ENCODE measurements at regions not wholly inside any gene's neighbourhood (a gene's known extent, or its start where the extent isn't known, plus 50 kb on each side); places are given as distances from the start of the nearest gene placed in this dataset.

DNA sequence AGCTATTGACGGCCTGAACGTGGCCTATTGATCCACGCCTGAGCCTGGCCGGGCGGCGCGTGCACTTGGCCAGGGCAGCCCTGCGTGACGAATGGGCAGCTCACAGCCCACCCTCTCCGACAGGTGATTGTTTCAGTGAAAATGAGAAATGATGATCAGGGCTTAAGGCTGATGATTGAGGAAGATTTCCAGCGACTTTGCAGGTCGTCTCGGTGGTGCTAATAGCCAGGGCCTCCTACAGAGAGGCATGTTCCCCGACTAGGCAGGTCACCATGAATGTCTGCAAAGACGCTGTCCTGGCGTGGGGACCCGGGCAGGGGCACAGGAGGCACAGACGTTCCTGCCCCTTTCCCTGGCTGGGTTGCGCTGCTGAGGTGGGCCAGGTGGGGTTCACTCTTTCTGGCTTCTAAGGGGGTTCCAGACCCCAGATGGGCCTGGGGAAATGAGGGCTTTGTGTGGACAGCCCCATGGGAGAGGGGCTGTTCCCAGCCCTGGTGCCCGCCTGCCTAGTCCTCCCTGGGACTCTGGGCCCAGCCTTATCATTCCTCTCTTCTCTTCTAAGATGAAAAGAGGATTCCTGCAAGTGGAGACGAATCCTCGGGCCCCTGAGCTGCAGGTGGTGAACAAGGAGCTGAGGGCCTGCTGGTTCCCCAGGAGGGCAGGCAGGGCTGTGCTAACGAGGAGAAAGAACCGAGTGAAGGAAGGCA, 157.4 kb downstream of the KIF26A start:
- Histone ChIP-seq H3K9me3 (no peaks in the 10 kb centered on the region), H3K36me3 (no peaks in the 10 kb centered on the region), H3K27me3 (peaks cover 3 to 67% of the 10 kb centered on the region in 2 donors), H3K4me3 (no peak overlapping the region), H3K4me1 (no peaks in the 10 kb centered on the region), H3K27ac (no peak overlapping the region)
- TF ChIP-seq POLR2A (IDR thresholded peaks at IDR 0.05) (no peak), POLR2AphosphoS5 (IDR thresholded peaks at IDR 0.05) (no peak)
- TF ChIP-seq, protein P1, sequence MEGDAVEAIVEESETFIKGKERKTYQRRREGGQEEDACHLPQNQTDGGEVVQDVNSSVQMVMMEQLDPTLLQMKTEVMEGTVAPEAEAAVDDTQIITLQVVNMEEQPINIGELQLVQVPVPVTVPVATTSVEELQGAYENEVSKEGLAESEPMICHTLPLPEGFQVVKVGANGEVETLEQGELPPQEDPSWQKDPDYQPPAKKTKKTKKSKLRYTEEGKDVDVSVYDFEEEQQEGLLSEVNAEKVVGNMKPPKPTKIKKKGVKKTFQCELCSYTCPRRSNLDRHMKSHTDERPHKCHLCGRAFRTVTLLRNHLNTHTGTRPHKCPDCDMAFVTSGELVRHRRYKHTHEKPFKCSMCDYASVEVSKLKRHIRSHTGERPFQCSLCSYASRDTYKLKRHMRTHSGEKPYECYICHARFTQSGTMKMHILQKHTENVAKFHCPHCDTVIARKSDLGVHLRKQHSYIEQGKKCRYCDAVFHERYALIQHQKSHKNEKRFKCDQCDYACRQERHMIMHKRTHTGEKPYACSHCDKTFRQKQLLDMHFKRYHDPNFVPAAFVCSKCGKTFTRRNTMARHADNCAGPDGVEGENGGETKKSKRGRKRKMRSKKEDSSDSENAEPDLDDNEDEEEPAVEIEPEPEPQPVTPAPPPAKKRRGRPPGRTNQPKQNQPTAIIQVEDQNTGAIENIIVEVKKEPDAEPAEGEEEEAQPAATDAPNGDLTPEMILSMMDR (IDR thresholded peaks at IDR 0.05) = no peak
- intact Hi-C loops (cut with DNase I; ENCODE audit: low total_unique reads) = no loop called here
- DNase-seq (ENCODE audit: low spot score in 2 of 2) = peak in 1 of 2 donors; percentile 40

DNA sequence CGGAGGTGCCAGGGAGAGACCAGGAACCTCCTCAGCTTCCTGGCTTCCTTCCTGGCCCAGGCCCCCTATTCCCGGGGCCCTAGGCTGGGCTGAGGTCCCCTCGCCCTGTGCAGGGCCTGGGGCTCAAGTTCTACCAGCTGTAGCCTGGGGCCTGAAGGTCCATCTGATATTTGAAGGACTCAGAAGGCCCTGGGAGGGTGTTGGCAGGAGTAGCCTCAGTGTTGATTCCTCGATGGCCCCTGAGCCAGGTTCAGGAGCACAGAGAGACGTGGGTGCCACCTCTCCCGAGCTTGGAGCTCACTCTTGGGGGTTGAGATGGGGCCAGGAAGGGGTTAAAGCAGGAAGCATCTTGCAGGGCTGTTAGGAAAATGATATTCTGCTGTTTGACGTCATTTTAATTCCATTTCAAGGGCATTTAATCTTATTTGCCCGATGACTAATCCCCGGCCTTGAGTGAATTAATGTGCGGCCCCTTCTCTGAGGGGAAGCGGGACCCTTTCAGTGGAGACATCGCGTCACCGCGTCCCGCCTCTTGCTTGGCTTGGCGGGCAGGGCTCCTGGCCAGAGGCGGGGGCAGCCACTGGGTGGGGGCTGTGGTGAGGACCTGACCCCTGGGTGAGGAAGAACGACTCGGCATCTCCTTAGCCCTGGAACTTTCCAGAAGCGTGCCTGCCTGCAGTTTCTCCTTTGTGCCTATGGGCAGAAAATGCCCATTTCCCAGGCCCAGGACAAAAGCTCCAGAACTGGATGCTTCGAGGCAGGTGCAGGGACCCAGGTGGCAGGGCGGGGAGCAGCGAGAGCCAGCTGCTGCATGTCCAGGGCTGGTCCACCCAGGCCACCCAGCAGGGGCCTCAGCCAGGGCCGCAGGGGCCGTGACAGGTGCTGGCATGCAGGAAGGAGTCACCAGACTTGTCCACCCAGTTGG, 158.3 kb downstream of the KIF26A start:
- Histone ChIP-seq H3K4me3 (no peak overlapping the region), H3K4me1 (no peaks in the 10 kb centered on the region), H3K27me3 (peaks cover 3 to 58% of the 10 kb centered on the region in 2 donors), H3K9me3 (no peaks in the 10 kb centered on the region), H3K27ac (no peak overlapping the region), H3K36me3 (no peaks in the 10 kb centered on the region)
- intact Hi-C loops (cut with DNase I; ENCODE audit: low total_unique reads) = no loop called here
- DNase-seq (ENCODE audit: low spot score in 2 of 2) = peak in 1 of 2 donors; percentile 43
- TF ChIP-seq POLR2AphosphoS5 (IDR thresholded peaks at IDR 0.05) = no peak
- no peak for TF ChIP-seq POLR2A (IDR thresholded peaks at IDR 0.05)
- TF ChIP-seq, protein P1 (IDR thresholded peaks at IDR 0.05) = no peak

DNA sequence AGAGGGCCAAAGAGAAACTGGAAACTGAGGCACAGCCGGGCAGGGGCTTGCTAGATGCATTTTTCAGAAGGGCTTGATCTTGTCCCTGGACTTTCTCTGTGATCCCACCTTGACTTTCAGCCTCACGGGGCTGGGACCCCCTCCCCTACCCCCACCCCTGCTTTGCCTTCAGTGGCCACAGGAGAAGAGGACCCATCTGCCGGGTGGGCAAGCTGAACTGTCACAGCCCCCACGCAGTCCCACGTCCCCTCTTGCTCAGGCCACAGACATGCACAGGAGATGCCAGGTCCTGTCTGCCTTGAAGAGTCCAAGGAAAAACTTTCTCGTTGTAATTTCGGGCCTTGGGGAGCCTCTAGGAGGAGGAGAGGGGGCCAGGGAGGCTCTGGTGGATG, 158.9 kb downstream of the KIF26A start:
- intact Hi-C loops (cut with DNase I; ENCODE audit: low total_unique reads) = no loop called here
- Histone ChIP-seq H3K27me3 (peaks cover 3 to 52% of the 10 kb centered on the region in 2 donors), H3K9me3 (no peaks in the 10 kb centered on the region), H3K4me1 (no peaks in the 10 kb centered on the region), H3K4me3 (no peak overlapping the region), H3K27ac (no peak overlapping the region), H3K36me3 (no peaks in the 10 kb centered on the region)
- DNase-seq (ENCODE audit: low spot score in 2 of 2) = no peak
- TF ChIP-seq POLR2A (IDR thresholded peaks at IDR 0.05) = no peak
- TF ChIP-seq POLR2AphosphoS5 (IDR thresholded peaks at IDR 0.05) = no peak
- TF ChIP-seq, protein P1 (IDR thresholded peaks at IDR 0.05) = no peak

DNA sequence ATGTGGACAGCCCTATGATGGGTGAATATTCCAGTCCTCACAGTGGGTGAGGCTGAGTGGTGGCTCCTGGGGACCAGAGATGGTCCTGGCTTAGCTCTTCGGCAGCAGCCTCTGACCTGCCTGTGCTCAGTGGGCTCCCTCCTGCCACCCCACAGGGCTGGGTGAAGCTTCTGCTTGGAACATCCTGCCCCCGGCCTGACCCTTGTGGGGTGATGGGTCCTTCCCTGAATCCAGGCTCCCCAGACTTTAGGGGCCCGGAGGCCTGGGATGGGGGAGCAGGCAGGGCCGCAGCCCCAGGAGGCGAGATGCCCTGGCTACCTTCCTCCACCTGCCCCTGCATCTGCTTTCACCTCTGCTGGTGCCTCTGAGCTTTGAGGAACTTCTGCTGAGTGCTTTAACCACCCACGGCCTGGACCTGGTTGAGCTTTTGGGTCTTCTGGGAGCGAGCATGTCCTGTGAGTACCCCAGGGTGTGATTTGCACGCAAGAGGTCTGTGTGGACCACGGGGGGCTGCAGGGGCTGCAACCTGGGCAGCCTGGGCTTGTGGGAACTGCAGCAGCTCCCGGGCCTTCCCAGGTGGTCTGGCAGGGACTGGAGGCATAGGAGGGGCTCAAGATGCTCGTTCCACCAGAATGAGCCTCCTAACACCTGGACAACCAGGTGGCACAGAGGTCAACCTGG, 159.5 kb downstream of the KIF26A start:
- intact Hi-C loops (cut with DNase I; ENCODE audit: low total_unique reads) = no loop called here
- Histone ChIP-seq H3K9me3 (no peaks in the 10 kb centered on the region), H3K27ac (no peak overlapping the region), H3K4me3 (no peak overlapping the region), H3K36me3 (no peaks in the 10 kb centered on the region), H3K27me3 (peaks cover 0 to 47% of the 10 kb centered on the region in 2 donors), H3K4me1 (no peaks in the 10 kb centered on the region)
- DNase-seq (ENCODE audit: low spot score in 2 of 2) = no peak
- TF ChIP-seq, protein P1 (IDR thresholded peaks at IDR 0.05) = no peak
- no peak for TF ChIP-seq POLR2AphosphoS5 (IDR thresholded peaks at IDR 0.05)

All from breast epithelium (tissue), 4 donors.